OCI-M2 (cell line): ENCODE measurements at regions not wholly inside any gene's neighbourhood (a gene's known extent, or its start where the extent isn't known, plus 50 kb on each side); places are given as distances from the start of the nearest gene placed in this dataset.

Experiments used
- DNase-seq: peaks from one replicate; lab custom pipeline; 2025; ENCODE audit not compliant: unreplicated experiment; lab: John Stamatoyannopoulos, UW

DNA sequence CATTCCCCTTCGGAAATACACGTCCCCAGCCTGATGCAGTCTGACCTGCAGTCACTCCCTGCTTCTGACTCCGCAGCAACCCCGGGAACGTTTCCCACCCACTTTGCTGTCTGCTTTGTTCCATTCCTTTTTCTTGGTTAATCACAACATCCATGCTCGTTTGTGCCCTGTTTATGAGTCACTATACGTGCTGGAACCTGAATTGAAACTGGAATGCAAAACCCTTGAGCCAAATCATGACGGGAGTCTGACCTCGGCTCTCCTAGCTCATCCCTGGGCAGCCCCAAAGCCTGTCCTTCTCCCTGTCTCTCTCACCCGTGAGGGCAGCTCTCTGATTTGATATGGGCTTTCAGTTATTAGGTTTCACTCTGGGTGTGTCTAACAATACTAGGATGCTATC is 57.1 kb upstream of the RNF152 start:
- no peak for DNase-seq

DNA sequence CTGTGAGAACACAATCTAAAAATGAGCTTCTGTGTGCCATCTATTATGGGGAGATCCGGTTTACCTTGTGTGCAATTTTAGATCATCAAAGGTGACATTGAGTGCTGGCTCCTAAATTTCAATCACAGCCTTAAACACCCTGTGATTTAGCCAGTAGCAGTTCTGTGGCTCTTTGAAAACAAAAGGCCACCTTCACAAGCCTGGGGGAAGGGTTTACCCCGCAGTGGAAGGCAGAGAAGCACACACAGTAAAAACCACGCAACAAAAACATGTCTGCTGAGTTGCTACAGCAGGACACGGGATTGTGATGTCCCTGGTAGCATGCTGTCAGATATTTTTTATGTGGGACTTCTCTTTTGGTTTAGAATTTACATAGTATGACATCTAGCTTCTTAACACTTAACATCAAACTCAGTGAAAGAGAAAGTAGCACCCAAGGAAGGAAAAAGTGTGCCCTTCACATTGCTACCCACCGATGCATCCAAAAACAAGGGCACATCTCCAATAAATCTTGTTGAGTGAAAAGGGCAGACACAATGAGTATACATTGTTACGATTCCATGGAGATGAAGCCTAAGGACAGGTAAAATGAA is 56.1 kb upstream of the RNF152 start:
- no peak for DNase-seq

DNA sequence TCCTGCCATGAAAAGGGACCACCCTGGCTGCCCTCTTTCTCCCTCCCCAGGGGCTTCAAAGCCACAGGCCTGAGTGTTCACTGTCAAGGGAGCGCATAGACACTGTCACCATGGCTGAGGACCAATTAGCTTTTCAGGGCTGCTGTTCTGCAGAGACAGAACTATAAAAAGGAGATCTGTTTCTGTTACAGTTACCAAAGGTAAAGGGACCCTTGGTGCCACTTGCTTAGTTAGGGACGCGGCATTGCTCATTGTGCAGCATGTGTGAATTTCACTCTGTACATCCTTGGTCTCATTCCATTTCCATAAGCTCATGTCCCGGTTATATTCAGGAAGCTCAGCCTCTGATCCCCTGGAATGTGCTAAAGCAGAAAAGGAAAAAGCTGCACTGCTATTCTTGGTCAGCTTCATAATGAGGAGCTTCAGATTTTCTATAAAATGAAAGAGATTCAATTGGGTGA is 55.5 kb upstream of the RNF152 start:
- no peak for DNase-seq

DNA sequence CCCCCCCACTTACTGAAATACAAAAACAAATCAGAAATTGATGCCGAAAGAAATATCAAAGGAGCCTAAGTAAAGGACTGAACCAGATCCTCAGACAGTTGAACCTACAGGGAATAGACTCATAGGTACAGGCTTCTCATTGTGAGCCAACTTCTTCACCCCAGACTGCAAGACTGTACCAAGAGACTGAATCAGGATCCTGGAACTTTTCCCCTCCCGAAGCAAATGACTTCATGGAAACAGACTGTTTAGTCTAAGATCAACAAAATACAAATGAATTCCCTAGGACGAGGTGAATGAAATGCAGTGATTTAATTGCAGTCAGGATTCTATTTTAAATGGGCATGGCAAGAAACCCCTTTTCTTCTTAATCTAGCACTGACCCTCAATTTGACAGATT is 53.6 kb upstream of the RNF152 start:
- no peak for DNase-seq

DNA sequence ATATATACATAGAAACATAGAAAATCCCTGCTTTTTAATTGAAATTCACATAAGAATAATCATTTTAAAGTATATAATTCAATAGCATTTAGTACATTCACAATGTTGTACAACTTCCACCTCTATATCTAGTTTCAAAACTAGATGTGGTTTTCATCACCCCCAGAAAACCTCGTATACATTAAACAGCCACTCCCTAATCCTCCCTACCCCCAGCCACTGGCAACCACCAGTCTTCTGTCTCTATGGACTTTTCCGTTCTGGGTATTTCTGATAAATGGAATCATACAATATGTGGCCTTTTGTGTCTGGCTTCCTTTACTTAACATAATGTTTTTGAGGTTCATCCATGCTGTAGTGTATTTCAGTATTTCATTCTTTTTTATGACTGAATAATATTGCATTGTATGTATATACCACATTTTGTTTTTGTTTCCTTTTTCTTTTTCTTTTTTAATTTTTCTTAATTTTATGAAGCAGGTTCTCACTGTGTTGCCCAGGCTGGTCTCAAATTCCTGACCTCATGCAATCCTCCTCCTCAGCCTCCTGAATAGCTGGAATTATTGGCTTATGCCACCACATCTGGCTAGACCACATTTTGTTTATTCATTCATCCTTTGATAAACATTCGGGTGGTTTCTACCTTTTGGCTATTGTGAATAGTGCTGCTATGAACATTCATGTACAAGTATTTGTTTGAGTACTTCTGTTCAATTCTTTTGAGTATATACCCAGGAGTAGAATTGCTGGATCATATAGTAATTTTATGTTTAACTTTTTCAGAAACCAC is 50.6 kb upstream of the RNF152 start:
- no peak for DNase-seq
